H1 (cell line): ENCODE measurements at regions not wholly inside any gene's neighbourhood (a gene's known extent, or its start where the extent isn't known, plus 50 kb on each side); places are given as distances from the start of the nearest gene placed in this dataset.

Source experiments
- CTCF ChIA-PET: fragments of 300-600 bp; sonication (Branson Sonifier 250); formaldehyde crosslinking; loops from one replicate; lab custom pipeline; 2021; ENCODE audit not compliant: partially characterized antibody; lab: Charles Lee
- POLR2A ChIA-PET: fragments of 300-600 bp; sonication (Branson Sonifier 250); formaldehyde crosslinking; loops from one replicate; lab custom pipeline; 2021; ENCODE audit warnings: inconsistent platforms; ENCODE audit not compliant: partially characterized antibody; lab: Charles Lee
- DNase-seq, 2 experiments: peaks; one replicate each; pipeline versions ENCODE4 v3.0.0 to v3.0.0-alpha.2; 2010 to 2022; ENCODE audit warnings: low spot score in 2 of 2, low read depth in 1 of 2, mixed read lengths in 1 of 2
- FAIRE-seq: peaks from 2 replicates; lab custom pipeline; 2011; peaks lifted over from hg19 to GRCh38; lab: Jason Lieb, UNC
- H2AFZ ChIP-seq: 2 replicates; pipeline ENCODE4 v1.8.1; 2012; ENCODE audit warnings: low read length, inconsistent platforms
- H2AK5ac ChIP-seq: 2 replicates; pipeline ENCODE4 v1.6.1; 2013; ENCODE audit warnings: low read depth, low read length
- H2BK120ac ChIP-seq: replicated peaks from 2 replicates; pipeline ENCODE3; 2013; ENCODE audit warnings: low read depth, low read length, inconsistent platforms
- H2BK12ac ChIP-seq: 2 replicates; pipeline ENCODE4 v1.6.1; 2013; ENCODE audit warnings: low read depth, low read length
- H2BK15ac ChIP-seq: 2 replicates; pipeline ENCODE4 v1.6.1; 2013; ENCODE audit warnings: low read length
- H2BK20ac ChIP-seq: 2 replicates; pipeline ENCODE4 v1.6.1; 2013; ENCODE audit warnings: low read length
- H2BK5ac ChIP-seq: 2 replicates; pipeline ENCODE4 v1.6.1; 2013; ENCODE audit warnings: low read depth, low read length
- H3K14ac ChIP-seq: 2 replicates; pipeline ENCODE4 v1.6.1; 2013; ENCODE audit warnings: inconsistent platforms; ENCODE audit not compliant: insufficient read length
- H3K18ac ChIP-seq: 2 replicates; pipeline ENCODE4 v1.6.1; 2013; ENCODE audit warnings: low read length; ENCODE audit errors: extremely low read depth
- H3K23ac ChIP-seq: 2 replicates; pipeline ENCODE4 v1.6.1; 2013; ENCODE audit warnings: inconsistent platforms; ENCODE audit not compliant: insufficient read length
- H3K23me2 ChIP-seq: 2 replicates; pipeline ENCODE4 v1.6.1; 2013; ENCODE audit warnings: low read depth, low read length
- H3K27ac ChIP-seq: 2 replicates; pipeline ENCODE4 v1.6.1; 2011; ENCODE audit warnings: low read depth, low read length, inconsistent platforms
- H3K27me3 ChIP-seq, 4 experiments: replicated peaks in 1 of 4; 1 replicate in 1 of 4; 2 replicates in 3 of 4; pipeline versions ENCODE4 v1.6.1 to v1.8.1; 2011 to 2013; ENCODE audit warnings: low read length in 3 of 4, mild to moderate bottlenecking in 3 of 4, inconsistent platforms in 2 of 4, mixed read lengths in 2 of 4, moderate library complexity in 1 of 4; ENCODE audit not compliant: control insufficient read depth in 3 of 4, insufficient read depth in 3 of 4; ENCODE audit errors: extremely low read depth in 1 of 4
- H3K36me3 ChIP-seq, 4 experiments: 2 replicates each; pipeline versions ENCODE4 v1.6.1 to v1.8.1; 2011 to 2013; ENCODE audit warnings: mild to moderate bottlenecking in 4 of 4, low read length in 3 of 4, moderate library complexity in 2 of 4, control low read depth in 1 of 4, inconsistent platforms in 1 of 4; ENCODE audit not compliant: insufficient read depth in 4 of 4, control insufficient read depth in 2 of 4
- H3K4ac ChIP-seq: replicated peaks from 2 replicates; pipeline ENCODE3; 2013; ENCODE audit warnings: low read length, low read depth, mixed read lengths, inconsistent platforms; ENCODE audit not compliant: insufficient read length
- H3K4me1 ChIP-seq, 4 experiments: replicated peaks in 1 of 4; 1 replicate in 1 of 4; 2 replicates in 3 of 4; pipeline versions ENCODE4 v1.6.1 to v1.8.1; 2011 to 2013; ENCODE audit warnings: low read length in 3 of 4, inconsistent platforms in 2 of 4, mixed read lengths in 1 of 4; ENCODE audit not compliant: insufficient read depth in 4 of 4, control insufficient read depth in 3 of 4
- H3K4me2 ChIP-seq, 2 experiments: 2 replicates each; pipeline versions ENCODE4 v1.6.1 to v1.8.1; 2011 to 2013; ENCODE audit warnings: low read depth in 2 of 2, low read length in 2 of 2, control low read depth in 1 of 2, inconsistent platforms in 1 of 2, mild to moderate bottlenecking in 1 of 2; ENCODE audit not compliant: insufficient read depth in 1 of 2
- H3K4me3 ChIP-seq, 4 experiments: fragments of 200-600, 300-600 bp in 1 of 4; sonication (generic), shearing (Covaris generic), sonication (Bioruptor Twin) in 1 of 4; 2 replicates each; pipeline versions ENCODE4 v1.5.1 to v1.8.1; 2011 to 2016; ENCODE audit warnings: low read length in 4 of 4, low read depth in 3 of 4, control low read depth in 2 of 4, inconsistent platforms in 2 of 4, mild to moderate bottlenecking in 2 of 4, mixed read lengths in 1 of 4, moderate library complexity in 1 of 4; ENCODE audit not compliant: insufficient read depth in 2 of 4; ENCODE audit errors: extremely low read depth in 1 of 4
- H3K56ac ChIP-seq: replicated peaks from 2 replicates; pipeline ENCODE3; 2013; ENCODE audit warnings: low read depth, mild to moderate bottlenecking, mixed read lengths, low read length, inconsistent platforms; ENCODE audit not compliant: insufficient read length
- H3K79me1 ChIP-seq: 2 replicates; pipeline ENCODE4 v1.6.1; 2013; ENCODE audit warnings: low read depth, low read length, control low read depth
- H3K79me2 ChIP-seq, 2 experiments: 2 replicates each; pipeline versions ENCODE4 v1.6.1 to v1.8.1; 2012 to 2013; ENCODE audit warnings: low read length in 2 of 2, mild to moderate bottlenecking in 2 of 2, inconsistent platforms in 1 of 2; ENCODE audit not compliant: insufficient read depth in 2 of 2, control insufficient read depth in 1 of 2
- H3K9ac ChIP-seq, 4 experiments: replicated peaks in 1 of 4; 1 replicate in 1 of 4; 2 replicates in 3 of 4; pipeline versions ENCODE4 v1.6.1 to v1.8.1; 2011 to 2013; ENCODE audit warnings: low read depth in 3 of 4, low read length in 3 of 4, control low read depth in 2 of 4, mild to moderate bottlenecking in 2 of 4, moderate library complexity in 2 of 4, inconsistent platforms in 1 of 4; ENCODE audit errors: extremely low read depth in 1 of 4
- H3K9me3 ChIP-seq, 2 experiments: 2 replicates each; pipeline versions ENCODE4 v1.6.1 to v1.8.1; 2012 to 2013; ENCODE audit warnings: mild to moderate bottlenecking in 2 of 2, moderate library complexity in 2 of 2, control low read depth in 1 of 2, inconsistent platforms in 1 of 2, low read depth in 1 of 2, low read length in 1 of 2, mixed read lengths in 1 of 2; ENCODE audit not compliant: insufficient read depth in 2 of 2
- H4K20me1 ChIP-seq, 2 experiments: replicated peaks in 1 of 2; 2 replicates each; pipeline versions ENCODE3 to v1.8.1; 2011 to 2013; ENCODE audit warnings: inconsistent platforms in 2 of 2, low read length in 2 of 2, mild to moderate bottlenecking in 1 of 2; ENCODE audit not compliant: insufficient read depth in 2 of 2, control insufficient read depth in 1 of 2
- H4K5ac ChIP-seq: 2 replicates; pipeline ENCODE4 v1.6.1; 2013; ENCODE audit warnings: low read length, low read depth, mixed read lengths, inconsistent platforms; ENCODE audit not compliant: insufficient read length
- H4K8ac ChIP-seq: 2 replicates; pipeline ENCODE4 v1.8.0; 2013; ENCODE audit warnings: mild to moderate bottlenecking, moderate library complexity, low read length, inconsistent platforms; ENCODE audit not compliant: insufficient read depth; ENCODE audit errors: extremely low read depth
- H4K91ac ChIP-seq: replicated peaks from 2 replicates; pipeline ENCODE3; 2013; ENCODE audit warnings: low read length, mixed read lengths, inconsistent platforms; ENCODE audit not compliant: insufficient read length
- ASH2L ChIP-seq: fragments of 200-600, 300-600 bp; sonication (generic); IDR thresholded peaks from one replicate; pipeline ENCODE4 v1.7.1; 2017; ENCODE audit warnings: low read length
- BACH1 ChIP-seq: IDR thresholded peaks from 2 replicates; pipeline ENCODE4 v1.6.1; 2012; ENCODE audit warnings: low read length, improper control_type of control experiment
- CBX5 ChIP-seq: fragments of 300-800, 300-1000 bp; sonication (generic); IDR thresholded peaks from 2 replicates; pipeline ENCODE4 v1.7.1; 2016; ENCODE audit warnings: antibody characterized with exemption, low read length, low read depth
- CREB1 ChIP-seq: IDR thresholded peaks from 2 replicates; pipeline ENCODE4 v1.6.1; 2012; ENCODE audit warnings: inconsistent platforms
- CTBP2 ChIP-seq: IDR thresholded peaks from 2 replicates; pipeline ENCODE4 v1.7.0; 2011; ENCODE audit warnings: borderline replicate concordance, mild to moderate bottlenecking, moderate library complexity, mixed read lengths, low read length; ENCODE audit not compliant: insufficient read depth, insufficient read length
- EGR1 ChIP-seq: IDR thresholded peaks from 2 replicates; pipeline ENCODE4 v1.6.1; 2011; ENCODE audit warnings: low read depth, low read length, borderline replicate concordance
- GABPA ChIP-seq: IDR thresholded peaks from 2 replicates; pipeline ENCODE4 v1.6.1; 2011; ENCODE audit warnings: mild to moderate bottlenecking, low read length, moderate library complexity, borderline replicate concordance; ENCODE audit not compliant: insufficient read depth
- JUN ChIP-seq: IDR thresholded peaks from 2 replicates; pipeline ENCODE4 v1.6.1; 2011; ENCODE audit warnings: low read depth, mild to moderate bottlenecking, improper control_type of control experiment, low read length
- NRF1 ChIP-seq: IDR thresholded peaks from 2 replicates; pipeline ENCODE4 v1.6.1; 2011; ENCODE audit warnings: mild to moderate bottlenecking, low read depth, low read length, improper control_type of control experiment
- PHF8 ChIP-seq: fragments of 200-600 bp; sonication (generic); conservative IDR thresholded peaks from 2 replicates; pipeline ENCODE4 v1.7.1; 2012; ENCODE audit warnings: low read depth, mild to moderate bottlenecking, inconsistent platforms, low read length, moderate library complexity
- RFX5 ChIP-seq: IDR thresholded peaks from 2 replicates; pipeline ENCODE4 v1.6.1; 2011; ENCODE audit warnings: low read depth, low read length, improper control_type of control experiment, borderline replicate concordance
- RNF2 ChIP-seq: fragments of 200-900, 300-1000 bp; sonication (generic); IDR thresholded peaks from 2 replicates; pipeline ENCODE4 v1.7.1; 2016; ENCODE audit warnings: borderline replicate concordance, low read depth, mild to moderate bottlenecking, antibody characterized with exemption, low read length; ENCODE audit not compliant: poor library complexity, severe bottlenecking; ENCODE audit errors: missing control alignments
- SIRT6 ChIP-seq: IDR thresholded peaks from one replicate; pipeline ENCODE4 v1.7.1; 2012; ENCODE audit warnings: low read length, inconsistent platforms
- SRF ChIP-seq: IDR thresholded peaks from 2 replicates; pipeline ENCODE4 v1.6.1; 2011; ENCODE audit warnings: mild to moderate bottlenecking, low read depth, low read length, moderate library complexity
- USF2 ChIP-seq: IDR thresholded peaks from 2 replicates; pipeline ENCODE4 v1.6.1; 2011; ENCODE audit warnings: low read length, improper control_type of control experiment
- WGBS, 2 experiments: shearing (Covaris generic) in 1 of 2; methylation state at CpG; one replicate each; pipeline versions ENCODE4 v1.1.6 to v1.1.7; 2013 to 2015; ENCODE audit warnings: low lambda C conversion rate in 2 of 2, mixed read lengths in 2 of 2, inconsistent platforms in 1 of 2, low coverage in 1 of 2, missing lambda C conversion rate in 1 of 2; ENCODE audit not compliant: insufficient replicate concordance in 2 of 2, insufficient coverage in 1 of 2, insufficient read length in 1 of 2; ENCODE audit errors: extremely low coverage in 1 of 2, missing lambda C conversion rate in 1 of 2; 5-methylcytosine and 5-hydroxymethylcytosine counted together

GRCh38 chrX:150310417-150310816 lies 52.7 kb upstream of the MAMLD1 start:
- no peak overlapping the region for H3K4me2 ChIP-seq
- no peak overlapping the region for H2BK15ac ChIP-seq
- no peak overlapping the region for H3K4ac ChIP-seq
- no peak overlapping the region for H2AK5ac ChIP-seq
- H3K4me1 ChIP-seq, result no peaks in the 10 kb centered on the region
- no peaks in the 10 kb centered on the region for H3K23me2 ChIP-seq
- no peak overlapping the region for H2BK20ac ChIP-seq
- H3K27me3 ChIP-seq, result no peaks in the 10 kb centered on the region
- H3K9ac ChIP-seq, result no peak overlapping the region
- no peak overlapping the region for H3K4me3 ChIP-seq
- FAIRE-seq (no peak), DNase-seq (no peak)
- no peak overlapping the region for H2AFZ ChIP-seq
- H3K79me1 ChIP-seq, result no peaks in the 10 kb centered on the region
- H3K79me2 ChIP-seq, result no peaks in the 10 kb centered on the region
- no peak overlapping the region for H2BK12ac ChIP-seq
- H3K14ac ChIP-seq, result no peak overlapping the region
- no peak overlapping the region for H3K23ac ChIP-seq
- no peak overlapping the region for H2BK120ac ChIP-seq
- POLR2A ChIA-PET, result no interaction called here
- no peak overlapping the region for H3K18ac ChIP-seq
- 90% methylated on average over 3 of the region's 4 CpGs; no CpG with 5 or more reads in 1 of the 2 experiments for WGBS, 2 experiments
- no peak overlapping the region for H3K56ac ChIP-seq
- no peaks in the 10 kb centered on the region for H3K36me3 ChIP-seq
- no peaks in the 10 kb centered on the region for H4K20me1 ChIP-seq
- no peak overlapping the region for H4K91ac ChIP-seq
- no peaks in the 10 kb centered on the region for H3K9me3 ChIP-seq
- H4K8ac ChIP-seq, result no peak overlapping the region
- no peak overlapping the region for H2BK5ac ChIP-seq
- H3K27ac ChIP-seq, result no peak overlapping the region
- H4K5ac ChIP-seq, result no peak overlapping the region
- CTCF ChIA-PET, result no interaction called here
- TF ChIP-seq SIRT6 (no peak), EGR1 (no peak), CTBP2 (no peak), SRF (no peak), BACH1 (no peak), JUN (no peak), RFX5 (no peak), PHF8 (no peak), CBX5 (no peak), RNF2 (no peak), USF2 (no peak), CREB1 (no peak), GABPA (no peak), ASH2L (no peak), NRF1 (no peak)
